ENCODE measurements at regions not wholly inside any gene's neighbourhood (a gene's known extent, or its start where the extent isn't known, plus 50 kb on each side); places are given as distances from the start of the nearest gene placed in this dataset.

DNA sequence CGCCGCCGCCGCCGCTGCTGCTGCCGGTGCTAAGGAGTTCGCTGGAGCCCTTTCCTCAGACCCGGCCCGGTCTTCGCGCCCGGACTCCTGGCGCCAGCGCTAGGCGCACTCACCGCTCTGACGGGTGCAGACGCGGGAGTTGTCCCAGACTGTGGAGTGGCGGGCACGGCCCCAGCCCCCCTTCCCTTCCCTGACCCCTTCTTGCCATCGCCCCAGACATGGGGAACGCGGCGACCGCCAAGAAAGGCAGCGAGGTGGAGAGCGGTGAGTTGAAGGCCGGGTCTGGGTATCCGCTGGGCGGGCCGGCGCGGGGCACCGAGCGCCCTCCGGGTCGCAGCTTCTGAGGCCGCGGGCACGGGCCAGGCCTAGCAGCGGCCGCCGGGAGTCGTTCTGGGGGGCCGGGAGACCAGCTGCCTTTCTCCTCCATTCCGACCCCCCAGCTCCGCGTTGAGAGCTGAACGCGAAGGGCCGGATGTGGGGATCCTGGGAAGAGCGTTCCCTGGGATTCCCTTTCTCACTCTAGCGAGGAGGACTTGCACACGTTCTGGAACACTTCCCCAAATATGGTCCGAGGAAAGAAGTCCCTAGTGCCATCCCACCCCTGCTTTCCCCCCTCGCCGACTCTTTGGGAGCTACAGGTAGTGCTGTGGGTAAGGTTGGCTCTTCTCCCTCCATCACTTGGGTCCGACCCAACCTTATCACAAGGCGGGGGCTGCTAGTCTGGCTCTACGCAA lies 65.8 kb upstream of the PRKACB start (continued):
- TF ChIP-seq ZFX (CRISPR knock-in tag; IDR thresholded peaks at IDR 0.05): peak; percentile 73
- TF ChIP-seq TEAD1 (CRISPR knock-in tag; IDR thresholded peaks at IDR 0.05): no peak
- TF ChIP-seq FOXK2 (conservative IDR thresholded peaks at IDR 0.05 in 1 of 2, IDR thresholded peaks at IDR 0.05 in 1 of 2; ENCODE audit: low read depth in 2 of 2): no peak
- no peak for TF ChIP-seq POLR2G (IDR thresholded peaks at IDR 0.05; ENCODE audit: low read depth, low read length)
- TF ChIP-seq ZNF12 (CRISPR knock-in tag; IDR thresholded peaks at IDR 0.05): 0 out of 2 replicates have a peak, but pooled peaks have one; percentile 27
- TF ChIP-seq, protein P1, sequence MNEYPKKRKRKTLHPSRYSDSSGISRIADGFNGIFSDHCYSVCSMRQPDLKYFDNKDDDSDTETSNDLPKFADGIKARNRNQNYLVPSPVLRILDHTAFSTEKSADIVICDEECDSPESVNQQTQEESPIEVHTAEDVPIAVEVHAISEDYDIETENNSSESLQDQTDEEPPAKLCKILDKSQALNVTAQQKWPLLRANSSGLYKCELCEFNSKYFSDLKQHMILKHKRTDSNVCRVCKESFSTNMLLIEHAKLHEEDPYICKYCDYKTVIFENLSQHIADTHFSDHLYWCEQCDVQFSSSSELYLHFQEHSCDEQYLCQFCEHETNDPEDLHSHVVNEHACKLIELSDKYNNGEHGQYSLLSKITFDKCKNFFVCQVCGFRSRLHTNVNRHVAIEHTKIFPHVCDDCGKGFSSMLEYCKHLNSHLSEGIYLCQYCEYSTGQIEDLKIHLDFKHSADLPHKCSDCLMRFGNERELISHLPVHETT (CRISPR knock-in tag; conservative IDR thresholded peaks at IDR 0.05 in 1 of 2, IDR thresholded peaks at IDR 0.05 in 1 of 2): peak in 1 of 2 experiments; percentile 6; a peak in 1 of 4 replicates
- no peak for TF ChIP-seq ZNF143 (CRISPR knock-in tag; IDR thresholded peaks at IDR 0.05)
- no peak for TF ChIP-seq ASH1L (IDR thresholded peaks at IDR 0.05; ENCODE audit: borderline replicate concordance, low read depth, partially characterized antibody)
- peak; percentile 8 for TF ChIP-seq PRPF4 (IDR thresholded peaks at IDR 0.05; ENCODE audit: insufficient read depth, low read depth, low read length, poor library complexity, severe bottlenecking)
- peak; percentile 64 for TF ChIP-seq CTBP1 (IDR thresholded peaks at IDR 0.05; ENCODE audit: borderline replicate concordance)
- TF ChIP-seq, protein P2, sequence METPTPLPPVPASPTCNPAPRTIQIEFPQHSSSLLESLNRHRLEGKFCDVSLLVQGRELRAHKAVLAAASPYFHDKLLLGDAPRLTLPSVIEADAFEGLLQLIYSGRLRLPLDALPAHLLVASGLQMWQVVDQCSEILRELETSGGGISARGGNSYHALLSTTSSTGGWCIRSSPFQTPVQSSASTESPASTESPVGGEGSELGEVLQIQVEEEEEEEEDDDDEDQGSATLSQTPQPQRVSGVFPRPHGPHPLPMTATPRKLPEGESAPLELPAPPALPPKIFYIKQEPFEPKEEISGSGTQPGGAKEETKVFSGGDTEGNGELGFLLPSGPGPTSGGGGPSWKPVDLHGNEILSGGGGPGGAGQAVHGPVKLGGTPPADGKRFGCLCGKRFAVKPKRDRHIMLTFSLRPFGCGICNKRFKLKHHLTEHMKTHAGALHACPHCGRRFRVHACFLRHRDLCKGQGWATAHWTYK (CRISPR knock-in tag; IDR thresholded peaks at IDR 0.05): no peak
- TF ChIP-seq PHF8 (IDR thresholded peaks at IDR 0.05; ENCODE audit: borderline replicate concordance, low read length): peak; percentile 10; the same call in 1 of the 2 replicates
- no peak for TF ChIP-seq FOSL1 (tag; conservative IDR thresholded peaks at IDR 0.05)
- no peak for TF ChIP-seq LEF1 (IDR thresholded peaks at IDR 0.05)
- TF ChIP-seq, protein P3, sequence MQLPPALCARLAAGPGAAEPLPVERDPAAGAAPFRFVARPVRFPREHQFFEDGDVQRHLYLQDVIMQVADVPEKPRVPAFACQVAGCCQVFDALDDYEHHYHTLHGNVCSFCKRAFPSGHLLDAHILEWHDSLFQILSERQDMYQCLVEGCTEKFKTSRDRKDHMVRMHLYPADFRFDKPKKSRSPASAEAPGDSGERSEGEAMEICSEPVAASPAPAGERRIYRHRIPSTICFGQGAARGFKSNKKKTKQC (CRISPR knock-in tag; IDR thresholded peaks at IDR 0.05): 0 out of 2 replicates have a peak, but pooled peaks have one; percentile 15
- TF ChIP-seq, protein P4, sequence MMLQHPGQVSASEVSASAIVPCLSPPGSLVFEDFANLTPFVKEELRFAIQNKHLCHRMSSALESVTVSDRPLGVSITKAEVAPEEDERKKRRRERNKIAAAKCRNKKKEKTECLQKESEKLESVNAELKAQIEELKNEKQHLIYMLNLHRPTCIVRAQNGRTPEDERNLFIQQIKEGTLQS (IDR thresholded peaks at IDR 0.05): no peak
- TF ChIP-seq, protein P4 (CRISPR knock-in tag; conservative IDR thresholded peaks at IDR 0.05): no peak
- TF ChIP-seq ZFP30 (CRISPR knock-in tag; IDR thresholded peaks at IDR 0.05; ENCODE audit: borderline replicate concordance): no peak
- peak; percentile 68 for TF ChIP-seq PCBP1 (IDR thresholded peaks at IDR 0.05; ENCODE audit: low read depth, low read length, poor library complexity, severe bottlenecking)
- peak; percentile 19; the same call in 1 of the 2 replicates for TF ChIP-seq HNRNPL (IDR thresholded peaks at IDR 0.05; ENCODE audit: low read depth, low read length)
- TF ChIP-seq, protein P5, sequence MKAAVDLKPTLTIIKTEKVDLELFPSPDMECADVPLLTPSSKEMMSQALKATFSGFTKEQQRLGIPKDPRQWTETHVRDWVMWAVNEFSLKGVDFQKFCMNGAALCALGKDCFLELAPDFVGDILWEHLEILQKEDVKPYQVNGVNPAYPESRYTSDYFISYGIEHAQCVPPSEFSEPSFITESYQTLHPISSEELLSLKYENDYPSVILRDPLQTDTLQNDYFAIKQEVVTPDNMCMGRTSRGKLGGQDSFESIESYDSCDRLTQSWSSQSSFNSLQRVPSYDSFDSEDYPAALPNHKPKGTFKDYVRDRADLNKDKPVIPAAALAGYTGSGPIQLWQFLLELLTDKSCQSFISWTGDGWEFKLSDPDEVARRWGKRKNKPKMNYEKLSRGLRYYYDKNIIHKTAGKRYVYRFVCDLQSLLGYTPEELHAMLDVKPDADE (conservative IDR thresholded peaks at IDR 0.05; ENCODE audit: control insufficient read depth, low read depth, low read length): 0 out of 2 replicates have a peak, but pooled peaks have one; percentile 15
- no peak for TF ChIP-seq DACH1 (IDR thresholded peaks at IDR 0.05; ENCODE audit: partially characterized antibody)

All from K562 (cell line).